H9 (cell line): ENCODE measurements at regions not wholly inside any gene's neighbourhood (a gene's known extent, or its start where the extent isn't known, plus 50 kb on each side); places are given as distances from the start of the nearest gene placed in this dataset.

ENCODE experiments used
- DNase-seq: peaks from one replicate; pipeline ENCODE4 v3.0.0-alpha.2; 2017
- H2AFZ ChIP-seq: one replicate; pipeline ENCODE4 v1.6.1; 2013; ENCODE audit warnings: mild to moderate bottlenecking, low read length, control low read depth, moderate library complexity
- H2AK5ac ChIP-seq: 2 replicates; pipeline ENCODE4 v1.6.1; 2013; ENCODE audit warnings: low read length, control low read depth, mixed read lengths; ENCODE audit not compliant: insufficient read length
- H2BK120ac ChIP-seq: one replicate; pipeline ENCODE4 v1.6.1; 2013; ENCODE audit warnings: low read depth, mild to moderate bottlenecking, low read length, control low read depth, inconsistent platforms; ENCODE audit not compliant: poor library complexity, severe bottlenecking
- H2BK12ac ChIP-seq: 2 replicates; pipeline ENCODE4 v1.6.1; 2013; ENCODE audit warnings: low read length, control low read depth, mixed read lengths, low read depth; ENCODE audit not compliant: insufficient read length
- H2BK15ac ChIP-seq: 2 replicates; pipeline ENCODE4 v1.6.1; 2013; ENCODE audit warnings: low read depth, low read length, control low read depth
- H2BK20ac ChIP-seq: one replicate; pipeline ENCODE4 v1.6.1; 2013; ENCODE audit warnings: low read depth, mild to moderate bottlenecking, low read length, control low read depth, inconsistent platforms; ENCODE audit not compliant: poor library complexity, severe bottlenecking
- H2BK5ac ChIP-seq: 2 replicates; pipeline ENCODE4 v1.6.1; 2013; ENCODE audit warnings: low read length, control low read depth, mixed read lengths; ENCODE audit not compliant: insufficient read length
- H3K14ac ChIP-seq: 2 replicates; pipeline ENCODE4 v1.6.1; 2013; ENCODE audit warnings: low read length, control low read depth; ENCODE audit not compliant: insufficient read depth
- H3K18ac ChIP-seq: 2 replicates; pipeline ENCODE4 v1.6.1; 2013; ENCODE audit warnings: low read depth, mild to moderate bottlenecking, mixed read lengths, low read length, control low read depth; ENCODE audit not compliant: insufficient read length
- H3K23ac ChIP-seq: 2 replicates; pipeline ENCODE4 v1.6.1; 2013; ENCODE audit warnings: low read length, control low read depth, mixed read lengths, low read depth; ENCODE audit not compliant: insufficient read length
- H3K23me2 ChIP-seq: 2 replicates; pipeline ENCODE4 v1.6.1; 2013; ENCODE audit warnings: low read depth, mild to moderate bottlenecking, mixed read lengths, low read length, control low read depth; ENCODE audit not compliant: insufficient read length, poor library complexity, severe bottlenecking
- H3K27ac ChIP-seq: 2 replicates; pipeline ENCODE4 v1.5.1; 2013; ENCODE audit warnings: low read length, control low read depth, mixed read lengths, low read depth; ENCODE audit not compliant: insufficient read length
- H3K27me3 ChIP-seq: 2 replicates; pipeline ENCODE4 v1.6.1; 2013; ENCODE audit warnings: low read length, control low read depth, inconsistent platforms; ENCODE audit not compliant: insufficient read depth
- H3K4ac ChIP-seq: 2 replicates; pipeline ENCODE4 v1.6.1; 2013; ENCODE audit warnings: low read depth, mild to moderate bottlenecking, control low read depth, inconsistent platforms, low read length, moderate library complexity
- H3K4me1 ChIP-seq: 2 replicates; pipeline ENCODE4 v1.6.1; 2013; ENCODE audit warnings: low read length, control low read depth, inconsistent platforms; ENCODE audit not compliant: insufficient read depth
- H3K4me2 ChIP-seq: 2 replicates; pipeline ENCODE4 v1.6.1; 2013; ENCODE audit warnings: low read length, control low read depth, mixed read lengths; ENCODE audit not compliant: insufficient read length, insufficient read depth
- H3K56ac ChIP-seq: 2 replicates; pipeline ENCODE4 v1.6.1; 2013; ENCODE audit warnings: low read depth, mild to moderate bottlenecking, mixed read lengths, low read length, control low read depth; ENCODE audit not compliant: insufficient read length
- H3K79me1 ChIP-seq: 2 replicates; pipeline ENCODE4 v1.6.1; 2013; ENCODE audit warnings: low read depth, mild to moderate bottlenecking, moderate library complexity, low read length, control low read depth, inconsistent platforms; ENCODE audit not compliant: insufficient read depth, poor library complexity, severe bottlenecking
- H3K79me2 ChIP-seq: 2 replicates; pipeline ENCODE4 v1.6.1; 2013; ENCODE audit warnings: low read length, control low read depth, inconsistent platforms; ENCODE audit not compliant: insufficient read depth
- H3K9ac ChIP-seq: 2 replicates; pipeline ENCODE4 v1.6.1; 2013; ENCODE audit warnings: low read length, control low read depth, mixed read lengths; ENCODE audit not compliant: insufficient read length; ENCODE audit errors: extremely low read depth
- H3K9me3 ChIP-seq: one replicate; pipeline ENCODE4 v1.6.1; 2013; ENCODE audit warnings: low read depth, low read length, inconsistent platforms; ENCODE audit not compliant: control insufficient read depth
- H3T11ph ChIP-seq: one replicate; pipeline ENCODE4 v1.6.1; 2013; ENCODE audit warnings: mild to moderate bottlenecking, low read length, control low read depth, inconsistent platforms
- H4K20me1 ChIP-seq: one replicate; pipeline ENCODE4 v1.6.1; 2013; ENCODE audit not compliant: control insufficient read depth, insufficient read length, insufficient read depth
- H4K5ac ChIP-seq: 2 replicates; pipeline ENCODE4 v1.6.1; 2013; ENCODE audit warnings: low read depth, mild to moderate bottlenecking, mixed read lengths, low read length, control low read depth; ENCODE audit not compliant: insufficient read length
- H4K8ac ChIP-seq: replicated peaks from 2 replicates; pipeline ENCODE4 v1.6.1; 2013; ENCODE audit warnings: low read length, control low read depth, mixed read lengths, low read depth; ENCODE audit not compliant: insufficient read length
- H4K91ac ChIP-seq: 2 replicates; pipeline ENCODE4 v1.6.1; 2013; ENCODE audit warnings: low read depth, mild to moderate bottlenecking, moderate library complexity, mixed read lengths, low read length, control low read depth; ENCODE audit not compliant: insufficient read length
- H3K27ac Mint-ChIP-seq, 3 experiments: 2 replicates in 2 of 3; 3 replicates in 1 of 3; pipeline ENCODE4 v1.8.0; 2020 to 2021; ENCODE audit warnings: mixed read lengths in 3 of 3, mild to moderate bottlenecking in 1 of 3, moderate library complexity in 1 of 3
- H3K27me3 Mint-ChIP-seq: 2 replicates; pipeline ENCODE4 v1.8.0; 2021; ENCODE audit warnings: low read depth, mild to moderate bottlenecking, moderate library complexity, mixed read lengths
- H3K36me3 Mint-ChIP-seq, 3 experiments: 2 replicates in 2 of 3; 3 replicates in 1 of 3; pipeline ENCODE4 v1.8.0; 2020 to 2021; ENCODE audit warnings: low read depth in 3 of 3, mixed read lengths in 3 of 3; ENCODE audit not compliant: insufficient read depth in 1 of 3
- H3K4me1 Mint-ChIP-seq, 2 experiments: 2 replicates each; pipeline ENCODE4 v1.8.0; 2020; ENCODE audit warnings: mixed read lengths in 2 of 2
- H3K4me3 Mint-ChIP-seq, 2 experiments: 2 replicates in 1 of 2; 3 replicates in 1 of 2; pipeline ENCODE4 v1.8.0; 2020 to 2021; ENCODE audit warnings: mild to moderate bottlenecking in 2 of 2, mixed read lengths in 2 of 2, moderate library complexity in 1 of 2
- H3K9me3 Mint-ChIP-seq, 2 experiments: 2 replicates in 1 of 2; 3 replicates in 1 of 2; pipeline ENCODE4 v1.8.0; 2020; ENCODE audit warnings: mild to moderate bottlenecking in 2 of 2, mixed read lengths in 2 of 2, moderate library complexity in 1 of 2
- WGBS: extraction: QIAGEN DNeasy Blood & Tissue Kit; methylation state at CpG from one replicate; pipeline ENCODE4 v1.1.7; 2013; ENCODE audit warnings: missing lambda C conversion rate, low lambda C conversion rate, mixed read lengths; ENCODE audit not compliant: insufficient read length; ENCODE audit errors: extremely low coverage; 5-methylcytosine and 5-hydroxymethylcytosine counted together
- TF ChIP-seq, protein P1 (sequence below): fragments of 200-600 bp; sonication (generic); conservative IDR thresholded peaks from 3 replicates; pipeline ENCODE4 v1.8.0; 2021; ENCODE audit warnings: antibody characterized with exemption, mild to moderate bottlenecking

- TF ChIP-seq, protein P1, sequence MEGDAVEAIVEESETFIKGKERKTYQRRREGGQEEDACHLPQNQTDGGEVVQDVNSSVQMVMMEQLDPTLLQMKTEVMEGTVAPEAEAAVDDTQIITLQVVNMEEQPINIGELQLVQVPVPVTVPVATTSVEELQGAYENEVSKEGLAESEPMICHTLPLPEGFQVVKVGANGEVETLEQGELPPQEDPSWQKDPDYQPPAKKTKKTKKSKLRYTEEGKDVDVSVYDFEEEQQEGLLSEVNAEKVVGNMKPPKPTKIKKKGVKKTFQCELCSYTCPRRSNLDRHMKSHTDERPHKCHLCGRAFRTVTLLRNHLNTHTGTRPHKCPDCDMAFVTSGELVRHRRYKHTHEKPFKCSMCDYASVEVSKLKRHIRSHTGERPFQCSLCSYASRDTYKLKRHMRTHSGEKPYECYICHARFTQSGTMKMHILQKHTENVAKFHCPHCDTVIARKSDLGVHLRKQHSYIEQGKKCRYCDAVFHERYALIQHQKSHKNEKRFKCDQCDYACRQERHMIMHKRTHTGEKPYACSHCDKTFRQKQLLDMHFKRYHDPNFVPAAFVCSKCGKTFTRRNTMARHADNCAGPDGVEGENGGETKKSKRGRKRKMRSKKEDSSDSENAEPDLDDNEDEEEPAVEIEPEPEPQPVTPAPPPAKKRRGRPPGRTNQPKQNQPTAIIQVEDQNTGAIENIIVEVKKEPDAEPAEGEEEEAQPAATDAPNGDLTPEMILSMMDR, result no peak
- no peak overlapping the region for H3T11ph ChIP-seq
- H3K79me1 ChIP-seq, result no peaks in the 10 kb centered on the region
- H4K8ac ChIP-seq, result no peak overlapping the region
- Mint-ChIP-seq H3K4me3 (no peak overlapping the region), H3K4me1 (peaks cover 13 to 14% of the 10 kb centered on the region in 2 experiments), H3K27me3 (no peaks in the 10 kb centered on the region; the same call in 1 of the 2 replicates), H3K27ac (no peak overlapping the region), H3K9me3 (peaks cover 0 to 3% of the 10 kb centered on the region in 2 experiments; a peak in 2 of 5 replicates), H3K36me3 (peaks cover 0 to 6% (median 0%) of the 10 kb centered on the region in 3 experiments; a peak in 3 of 7 replicates)
- no peak overlapping the region for H2AK5ac ChIP-seq
- H3K18ac ChIP-seq, result no peak overlapping the region
- DNase-seq, result no peak
- no peak overlapping the region for H3K4ac ChIP-seq
- no peak overlapping the region for H3K27ac ChIP-seq
- no peak overlapping the region for H2BK120ac ChIP-seq
- no peaks in the 10 kb centered on the region; the same call in 1 of the 2 replicates for H3K79me2 ChIP-seq
- peaks cover 4% of the 10 kb centered on the region for H3K4me1 ChIP-seq
- no peak overlapping the region for H2BK20ac ChIP-seq
- H4K91ac ChIP-seq, result no peak overlapping the region
- no peak overlapping the region for H3K23ac ChIP-seq
- H3K9me3 ChIP-seq, result no peaks in the 10 kb centered on the region
- WGBS, result no CpG with 5 or more reads among the region's 32 CpGs
- no peaks in the 10 kb centered on the region for H3K23me2 ChIP-seq
- H2BK15ac ChIP-seq, result no peak overlapping the region
- no peak overlapping the region for H2AFZ ChIP-seq
- H3K56ac ChIP-seq, result no peak overlapping the region
- no peak overlapping the region for H3K9ac ChIP-seq
- no peaks in the 10 kb centered on the region for H4K20me1 ChIP-seq
- no peak overlapping the region for H2BK5ac ChIP-seq
- no peak overlapping the region for H3K4me2 ChIP-seq
- no peak overlapping the region for H3K14ac ChIP-seq
- no peak overlapping the region for H2BK12ac ChIP-seq
- H3K27me3 ChIP-seq, result no peaks in the 10 kb centered on the region
- H4K5ac ChIP-seq, result no peak overlapping the region
Observed at GRCh38 chr5:54649041-54649504, 131.5 kb downstream of the SNX18 start.
